ENCODE measurements at regions not wholly inside any gene's neighbourhood (a gene's known extent, or its start where the extent isn't known, plus 50 kb on each side); places are given as distances from the start of the nearest gene placed in this dataset.

- Mint-ChIP-seq H3K36me3 (ENCODE audit: low read depth) (no peaks in the 10 kb centered on the region), H3K4me1 (ENCODE audit: low read depth) (peaks cover 8% of the 10 kb centered on the region), H3K27me3 (ENCODE audit: low read depth) (no peaks in the 10 kb centered on the region), H3K4me3 (ENCODE audit: unreplicated experiment) (no peak overlapping the region), H3K9me3 (ENCODE audit: low read depth) (peaks cover 3% of the 10 kb centered on the region), H3K27ac (ENCODE audit: unreplicated experiment) (no peak overlapping the region)
- DNase-seq (ENCODE audit: low spot score) = no peak
- TF ChIP-seq CTCF (IDR thresholded peaks at IDR 0.05) = no peak
These were observed 187.7 kb downstream of the TMTC3 start for GRCh38 chr12:88329833-88330232.

DNA sequence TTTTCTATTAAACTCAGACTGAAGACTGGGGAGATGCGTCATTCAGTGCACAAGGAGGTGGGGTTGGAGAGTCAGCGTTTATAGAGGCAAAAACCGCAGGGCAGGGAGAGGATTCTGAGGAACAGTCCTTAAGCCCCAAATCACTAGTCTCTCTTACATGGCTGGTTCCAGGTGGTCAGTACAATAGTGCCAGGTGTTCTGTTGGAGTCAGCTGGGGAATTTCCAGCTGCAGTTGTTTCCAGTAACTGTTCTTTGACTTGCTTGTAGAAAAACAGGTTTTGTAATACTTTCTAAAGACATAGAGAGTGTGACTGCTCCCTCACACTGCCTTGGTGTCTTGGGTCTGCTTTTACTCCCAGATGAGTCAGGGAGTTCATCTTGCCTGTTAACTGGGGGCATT is 192.2 kb downstream of the TMTC3 start:
- no peaks in the 10 kb centered on the region for H3K4me1 Mint-ChIP-seq (ENCODE audit: low read depth)
- no peak for DNase-seq (ENCODE audit: low spot score)
- no peaks in the 10 kb centered on the region for H3K27me3 Mint-ChIP-seq (ENCODE audit: low read depth)
- no peak for TF ChIP-seq CTCF (IDR thresholded peaks at IDR 0.05)
- H3K4me3 Mint-ChIP-seq (ENCODE audit: unreplicated experiment) = no peak overlapping the region
- H3K9me3 Mint-ChIP-seq (ENCODE audit: low read depth) = peaks cover 3% of the 10 kb centered on the region
- H3K27ac Mint-ChIP-seq (ENCODE audit: unreplicated experiment) = no peak overlapping the region
- H3K36me3 Mint-ChIP-seq (ENCODE audit: low read depth) = no peaks in the 10 kb centered on the region

- Mint-ChIP-seq H3K4me3 (ENCODE audit: unreplicated experiment) (no peak overlapping the region), H3K4me1 (ENCODE audit: low read depth) (no peaks in the 10 kb centered on the region)
- TF ChIP-seq CTCF (IDR thresholded peaks at IDR 0.05) = no peak
These were observed 194.1 kb downstream of the TMTC3 start for GRCh38 chr12:88336076-88336739.

DNA sequence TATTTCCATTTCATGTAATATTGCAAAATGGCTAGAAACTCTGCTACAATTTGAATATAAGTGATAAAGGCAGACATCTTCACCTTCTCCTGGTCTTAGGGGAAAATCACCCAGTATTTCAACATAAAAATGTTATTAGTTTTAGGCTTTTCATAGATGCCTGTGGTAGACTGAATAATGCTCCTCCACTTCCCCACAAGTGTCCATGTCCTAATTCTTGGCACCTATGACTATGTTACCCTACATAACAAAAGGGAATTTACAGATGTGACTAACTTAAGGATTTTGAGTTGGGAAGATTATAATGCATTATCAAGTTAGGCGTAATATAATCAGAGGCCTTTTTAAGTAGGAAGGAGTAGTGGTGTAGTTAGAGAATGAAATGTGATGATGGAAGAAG is 196.4 kb downstream of the TMTC3 start:
- Mint-ChIP-seq H3K27ac (ENCODE audit: unreplicated experiment) (no peak overlapping the region), H3K4me1 (ENCODE audit: low read depth) (no peaks in the 10 kb centered on the region)

More at GRCh38 chr12:88336076-88336739, 194.1 kb downstream of the TMTC3 start:
- Mint-ChIP-seq H3K27ac (ENCODE audit: unreplicated experiment) (no peak overlapping the region), H3K27me3 (ENCODE audit: low read depth) (no peaks in the 10 kb centered on the region), H3K36me3 (ENCODE audit: low read depth) (no peaks in the 10 kb centered on the region), H3K9me3 (ENCODE audit: low read depth) (peaks cover 3% of the 10 kb centered on the region)
- DNase-seq (ENCODE audit: low spot score) = no peak

GRCh38 chr12:88339254-88339949 is 197.3 kb downstream of the TMTC3 start:
- no peak for TF ChIP-seq CTCF (IDR thresholded peaks at IDR 0.05)
- DNase-seq (ENCODE audit: low spot score) = no peak
- Mint-ChIP-seq H3K27me3 (ENCODE audit: low read depth) (no peaks in the 10 kb centered on the region), H3K36me3 (ENCODE audit: low read depth) (no peaks in the 10 kb centered on the region), H3K4me3 (ENCODE audit: unreplicated experiment) (no peak overlapping the region), H3K27ac (ENCODE audit: unreplicated experiment) (no peak overlapping the region), H3K9me3 (ENCODE audit: low read depth) (no peaks in the 10 kb centered on the region), H3K4me1 (ENCODE audit: low read depth) (no peaks in the 10 kb centered on the region)

More for the DNA sequence above, 196.4 kb downstream of the TMTC3 start:
- TF ChIP-seq CTCF (IDR thresholded peaks at IDR 0.05) = no peak
- Mint-ChIP-seq H3K36me3 (ENCODE audit: low read depth) (no peaks in the 10 kb centered on the region), H3K27me3 (ENCODE audit: low read depth) (no peaks in the 10 kb centered on the region), H3K4me3 (ENCODE audit: unreplicated experiment) (no peak overlapping the region), H3K9me3 (ENCODE audit: low read depth) (no peaks in the 10 kb centered on the region)
- DNase-seq (ENCODE audit: low spot score) = no peak
